Endodermal cell (in vitro differentiated cells): ENCODE measurements at regions not wholly inside any gene's neighbourhood (a gene's known extent, or its start where the extent isn't known, plus 50 kb on each side); places are given as distances from the start of the nearest gene placed in this dataset.

ENCODE experiments used
- DNase-seq: peaks from one replicate; pipeline ENCODE4 v3.0.0-alpha.2; 2017
- H3K27ac ChIP-seq: 2 replicates; pipeline ENCODE4 v1.5.1; 2013; ENCODE audit warnings: mild to moderate bottlenecking, low read depth, low read length, moderate library complexity
- H3K27me3 ChIP-seq: 2 replicates; pipeline ENCODE4 v1.6.1; 2013; ENCODE audit warnings: mild to moderate bottlenecking, low read length, moderate library complexity; ENCODE audit not compliant: insufficient read depth, control insufficient read depth, poor library complexity, severe bottlenecking
- H3K36me3 ChIP-seq: 2 replicates; pipeline ENCODE4 v1.7.0; 2013; ENCODE audit warnings: mild to moderate bottlenecking, low read length, moderate library complexity; ENCODE audit not compliant: control insufficient read depth, insufficient read depth
- H3K4me1 ChIP-seq: one replicate; pipeline ENCODE4 v1.7.0; 2013; ENCODE audit warnings: low read length; ENCODE audit not compliant: control insufficient read depth, insufficient read depth
- H3K4me3 ChIP-seq: 2 replicates; pipeline ENCODE4 v1.5.1; 2013; ENCODE audit warnings: mild to moderate bottlenecking, low read length, moderate library complexity
- H3K9ac ChIP-seq: 2 replicates; pipeline ENCODE4 v1.6.1; 2013; ENCODE audit warnings: mild to moderate bottlenecking, low read length, moderate library complexity; ENCODE audit not compliant: poor library complexity, severe bottlenecking; ENCODE audit errors: extremely low read depth
- H3K9me3 ChIP-seq: 2 replicates; pipeline ENCODE4 v1.6.1; 2013; ENCODE audit warnings: mild to moderate bottlenecking, low read length, moderate library complexity; ENCODE audit not compliant: control insufficient read depth
- H3K27ac Mint-ChIP-seq: 2 replicates; pipeline ENCODE4 v1.8.0; 2020; ENCODE audit warnings: mixed read lengths
- H3K27me3 Mint-ChIP-seq: 2 replicates; pipeline ENCODE4 v1.8.0; 2021; ENCODE audit warnings: mild to moderate bottlenecking, mixed read lengths; ENCODE audit not compliant: insufficient read depth
- H3K36me3 Mint-ChIP-seq: 2 replicates; pipeline ENCODE4 v1.8.0; 2020; ENCODE audit warnings: low read depth, mixed read lengths
- H3K4me1 Mint-ChIP-seq: 2 replicates; pipeline ENCODE4 v1.8.0; 2020; ENCODE audit warnings: mixed read lengths
- H3K4me3 Mint-ChIP-seq: 2 replicates; pipeline ENCODE4 v1.8.0; 2020; ENCODE audit warnings: mild to moderate bottlenecking, moderate library complexity, mixed read lengths
- H3K9me3 Mint-ChIP-seq: 2 replicates; pipeline ENCODE4 v1.8.0; 2020; ENCODE audit warnings: mild to moderate bottlenecking, mixed read lengths
- CTCF ChIP-seq: fragments of 200-600 bp; sonication (generic); conservative IDR thresholded peaks from 2 replicates; pipeline ENCODE4 v1.5.0; 2021; ENCODE audit warnings: antibody characterized with exemption, mild to moderate bottlenecking
- WGBS, 2 experiments: methylation state at CpG; one replicate each; pipeline versions ENCODE4 v1.1.5 to v1.1.7; 2013; ENCODE audit warnings: missing lambda C conversion rate in 2 of 2, mixed read lengths in 1 of 2; ENCODE audit not compliant: insufficient coverage in 1 of 2, insufficient read length in 1 of 2; 5-methylcytosine and 5-hydroxymethylcytosine counted together

- no peak overlapping the region for H3K4me3 Mint-ChIP-seq
- H3K4me1 Mint-ChIP-seq: no peaks in the 10 kb centered on the region
- Histone ChIP-seq H3K4me1 (no peaks in the 10 kb centered on the region), H3K9ac (no peak overlapping the region), H3K27ac (no peak overlapping the region), H3K27me3 (no peaks in the 10 kb centered on the region), H3K4me3 (no peak overlapping the region), H3K9me3 (no peaks in the 10 kb centered on the region), H3K36me3 (no peaks in the 10 kb centered on the region)
- H3K27me3 Mint-ChIP-seq: peaks cover 4% of the 10 kb centered on the region
- TF ChIP-seq CTCF: no peak
- H3K9me3 Mint-ChIP-seq: no peaks in the 10 kb centered on the region
- no peak overlapping the region for H3K27ac Mint-ChIP-seq
- no peak for DNase-seq
- WGBS, 2 experiments: 86 to 92% methylated on average over 2 of the region's 2 CpGs
- no peaks in the 10 kb centered on the region for H3K36me3 Mint-ChIP-seq
These were observed 69.0 kb upstream of the KAZN start for GRCh38 chr1:14529475-14529874.

GRCh38 chr1:14531519-14531918 is 67.0 kb upstream of the KAZN start:
- no peak for DNase-seq
- no peak for TF ChIP-seq CTCF
- H3K9me3 ChIP-seq: no peaks in the 10 kb centered on the region
- WGBS, 2 experiments: 89 to 100% methylated on average over 1 to 4 of the region's 4 CpGs
- Mint-ChIP-seq H3K27me3 (peaks cover 4% of the 10 kb centered on the region), H3K9me3 (no peaks in the 10 kb centered on the region), H3K4me1 (no peaks in the 10 kb centered on the region), H3K4me3 (no peak overlapping the region), H3K27ac (no peak overlapping the region), H3K36me3 (no peaks in the 10 kb centered on the region)
- no peak overlapping the region for H3K4me3 ChIP-seq
- no peak overlapping the region for H3K27ac ChIP-seq
- no peak overlapping the region for H3K9ac ChIP-seq
- H3K27me3 ChIP-seq: no peaks in the 10 kb centered on the region
- H3K36me3 ChIP-seq: no peaks in the 10 kb centered on the region
- no peaks in the 10 kb centered on the region for H3K4me1 ChIP-seq

GRCh38 chr1:14535619-14536355 is 62.7 kb upstream of the KAZN start:
- no peak overlapping the region for H3K27ac ChIP-seq
- H3K36me3 ChIP-seq: no peaks in the 10 kb centered on the region
- peaks cover 5% of the 10 kb centered on the region for H3K27me3 Mint-ChIP-seq
- no peaks in the 10 kb centered on the region for H3K36me3 Mint-ChIP-seq
- no peak for TF ChIP-seq CTCF
- H3K9ac ChIP-seq: no peak overlapping the region
- WGBS, 2 experiments: 85 to 94% methylated on average over 6 of the region's 6 CpGs
- H3K9me3 Mint-ChIP-seq: no peaks in the 10 kb centered on the region
- no peak overlapping the region for H3K27ac Mint-ChIP-seq
- no peaks in the 10 kb centered on the region for H3K4me1 Mint-ChIP-seq
- H3K4me3 ChIP-seq: no peak overlapping the region
- no peak overlapping the region for H3K4me3 Mint-ChIP-seq
- no peaks in the 10 kb centered on the region for H3K4me1 ChIP-seq
- no peaks in the 10 kb centered on the region for H3K9me3 ChIP-seq
- H3K27me3 ChIP-seq: no peaks in the 10 kb centered on the region
- no peak for DNase-seq
